PFSK-1 (cell line): ENCODE measurements at regions not wholly inside any gene's neighbourhood (a gene's known extent, or its start where the extent isn't known, plus 50 kb on each side); places are given as distances from the start of the nearest gene placed in this dataset.

Experiments used
- POLR2AphosphoS5 ChIP-seq: IDR thresholded peaks from 2 replicates; pipeline ENCODE4 v1.6.1; 2012; ENCODE audit warnings: low read depth, mild to moderate bottlenecking, control low read depth, low read length, moderate library complexity
- REST ChIP-seq, 2 experiments: IDR thresholded peaks; 2 replicates each; pipeline versions ENCODE4 v1.6.1 to v1.8.0; 2011 to 2012; ENCODE audit warnings: low read depth in 2 of 2, low read length in 2 of 2, control low read depth in 1 of 2, inconsistent platforms in 1 of 2, mild to moderate bottlenecking in 1 of 2, moderate library complexity in 1 of 2; ENCODE audit not compliant: insufficient read depth in 1 of 2
- SIN3A ChIP-seq: IDR thresholded peaks from 2 replicates; pipeline ENCODE4 v1.6.1; 2012; ENCODE audit warnings: mild to moderate bottlenecking, low read length, moderate library complexity, borderline replicate concordance; ENCODE audit not compliant: insufficient read depth

- no peak for TF ChIP-seq SIN3A
- TF ChIP-seq POLR2AphosphoS5: no peak
- TF ChIP-seq REST (IDR thresholded peaks at IDR 0.05; ENCODE audit: insufficient read depth in 1 of 2, low read depth in 2 of 2, low read length in 2 of 2): no peak
Measured at GRCh38 chr10:105535478-105535877, 894.4 kb downstream of the SORCS3 start.
